Ascending aorta (tissue), 2 donors: ENCODE measurements at regions not wholly inside any gene's neighbourhood (a gene's known extent, or its start where the extent isn't known, plus 50 kb on each side); places are given as distances from the start of the nearest gene placed in this dataset.

Experiments
- DNase-seq, 2 donors: peaks; one replicate each; pipeline ENCODE4 v3.0.0-alpha.2; 2019; ENCODE audit warnings: low spot score in 2 of 2
- H3K27ac ChIP-seq, 2 donors: fragments of 200-600 bp; sonication (generic); one replicate each; pipeline ENCODE4 v1.5.1; 2016 to 2017; ENCODE audit warnings: mild to moderate bottlenecking in 1 of 2
- H3K27me3 ChIP-seq: fragments of 200-600 bp; sonication (generic); one replicate; pipeline ENCODE4 v1.5.1; 2017
- H3K36me3 ChIP-seq, 2 donors: fragments of 200-600 bp; sonication (generic); one replicate each; pipeline ENCODE4 v1.5.1; 2016
- H3K4me1 ChIP-seq, 2 donors: fragments of 200-600 bp; sonication (generic); one replicate each; pipeline ENCODE4 v1.5.1; 2016 to 2017; ENCODE audit warnings: mild to moderate bottlenecking in 1 of 2
- H3K4me3 ChIP-seq, 2 donors: fragments of 200-600 bp; sonication (generic); one replicate each; pipeline ENCODE4 v1.5.1; 2016 to 2017; ENCODE audit warnings: mild to moderate bottlenecking in 1 of 2
- H3K9me3 ChIP-seq, 2 donors: fragments of 200-600 bp; sonication (generic); one replicate each; pipeline ENCODE4 v1.5.1; 2016
- intact Hi-C: fragments of 100-400 bp; cut with DNase I; formaldehyde crosslinking; loops from one replicate; pipeline ENCODE4 v1.15.1; 2023
- TF ChIP-seq, protein P1 (sequence below), 3 experiments: fragments of 200-600 bp in 2 of 3; fragments of 450-650 bp in 1 of 3; sonication (generic) in 2 of 3; IDR thresholded peaks; one replicate each; pipeline ENCODE4 v1.5.1; 2016 to 2019; ENCODE audit warnings: antibody characterized with exemption in 3 of 3, mild to moderate bottlenecking in 1 of 3, moderate library complexity in 1 of 3

DNA sequence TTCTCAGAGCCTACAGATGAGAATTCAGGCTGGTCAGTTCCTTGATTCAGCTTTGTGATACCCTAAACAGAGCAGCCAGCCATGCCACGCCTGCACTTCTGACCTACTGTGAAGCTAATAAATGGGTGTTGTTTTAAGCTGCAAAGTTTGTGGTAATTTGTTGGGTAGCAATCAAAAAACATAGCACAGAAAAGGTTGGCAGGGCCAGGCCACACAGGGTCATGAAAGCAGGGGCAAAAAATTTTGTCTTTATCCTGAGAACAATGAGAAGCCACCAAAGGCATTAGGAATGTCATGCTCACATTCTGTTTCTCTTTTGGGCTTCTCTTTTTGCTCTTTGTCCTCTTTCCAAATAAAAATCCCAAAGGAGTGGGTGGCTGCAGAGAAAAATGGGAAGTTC lies 385.9 kb downstream of the TXNL1 start:
- DNase-seq, result no peak
- Histone ChIP-seq H3K4me1 (no peaks in the 10 kb centered on the region), H3K36me3 (no peaks in the 10 kb centered on the region), H3K27me3 (no peaks in the 10 kb centered on the region), H3K4me3 (no peak overlapping the region), H3K27ac (no peak overlapping the region), H3K9me3 (no peaks in the 10 kb centered on the region)
- TF ChIP-seq, protein P1, sequence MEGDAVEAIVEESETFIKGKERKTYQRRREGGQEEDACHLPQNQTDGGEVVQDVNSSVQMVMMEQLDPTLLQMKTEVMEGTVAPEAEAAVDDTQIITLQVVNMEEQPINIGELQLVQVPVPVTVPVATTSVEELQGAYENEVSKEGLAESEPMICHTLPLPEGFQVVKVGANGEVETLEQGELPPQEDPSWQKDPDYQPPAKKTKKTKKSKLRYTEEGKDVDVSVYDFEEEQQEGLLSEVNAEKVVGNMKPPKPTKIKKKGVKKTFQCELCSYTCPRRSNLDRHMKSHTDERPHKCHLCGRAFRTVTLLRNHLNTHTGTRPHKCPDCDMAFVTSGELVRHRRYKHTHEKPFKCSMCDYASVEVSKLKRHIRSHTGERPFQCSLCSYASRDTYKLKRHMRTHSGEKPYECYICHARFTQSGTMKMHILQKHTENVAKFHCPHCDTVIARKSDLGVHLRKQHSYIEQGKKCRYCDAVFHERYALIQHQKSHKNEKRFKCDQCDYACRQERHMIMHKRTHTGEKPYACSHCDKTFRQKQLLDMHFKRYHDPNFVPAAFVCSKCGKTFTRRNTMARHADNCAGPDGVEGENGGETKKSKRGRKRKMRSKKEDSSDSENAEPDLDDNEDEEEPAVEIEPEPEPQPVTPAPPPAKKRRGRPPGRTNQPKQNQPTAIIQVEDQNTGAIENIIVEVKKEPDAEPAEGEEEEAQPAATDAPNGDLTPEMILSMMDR (IDR thresholded peaks at IDR 0.05), result no peak
- intact Hi-C loops, result no loop called here

DNA sequence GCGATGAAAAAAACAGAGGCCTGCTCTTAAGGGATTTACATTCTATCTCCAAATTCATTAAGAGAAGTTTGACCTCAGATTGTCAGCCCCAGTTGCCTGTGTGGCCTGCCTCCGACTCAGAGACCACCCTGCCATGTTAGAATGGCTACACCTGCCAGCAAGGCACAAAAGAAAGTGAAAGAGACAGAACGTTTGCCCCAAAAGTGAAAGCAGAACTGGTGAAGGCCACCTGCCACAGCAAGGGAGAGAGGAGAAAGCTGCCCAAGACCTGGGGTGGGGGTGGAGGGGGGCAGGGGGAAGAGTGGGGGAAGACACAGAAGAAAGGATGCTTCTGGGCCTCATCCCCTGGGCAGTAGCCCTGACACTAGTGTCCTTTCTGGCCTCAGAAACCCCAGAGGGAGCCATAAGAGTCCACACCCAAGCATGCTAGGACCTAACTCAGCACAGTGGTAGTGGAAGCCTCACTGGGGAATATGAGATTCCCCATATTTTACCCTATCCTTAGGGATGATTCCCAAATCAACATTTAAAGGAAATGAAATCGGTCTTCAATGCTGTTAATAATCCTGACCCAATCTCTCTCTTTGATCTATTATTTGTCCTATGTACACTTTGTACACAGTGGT lies 389.7 kb downstream of the TXNL1 start:
- TF ChIP-seq, protein P1 (IDR thresholded peaks at IDR 0.05), result no peak
- intact Hi-C loops, result no loop called here
- no peaks in the 10 kb centered on the region for H3K9me3 ChIP-seq
- H3K27me3 ChIP-seq, result no peaks in the 10 kb centered on the region
- H3K36me3 ChIP-seq, result no peaks in the 10 kb centered on the region
- DNase-seq, result no peak
- H3K4me1 ChIP-seq, result peaks cover 0 to 8% of the 10 kb centered on the region in 2 donors
- no peak overlapping the region for H3K27ac ChIP-seq
- no peak overlapping the region for H3K4me3 ChIP-seq

DNA sequence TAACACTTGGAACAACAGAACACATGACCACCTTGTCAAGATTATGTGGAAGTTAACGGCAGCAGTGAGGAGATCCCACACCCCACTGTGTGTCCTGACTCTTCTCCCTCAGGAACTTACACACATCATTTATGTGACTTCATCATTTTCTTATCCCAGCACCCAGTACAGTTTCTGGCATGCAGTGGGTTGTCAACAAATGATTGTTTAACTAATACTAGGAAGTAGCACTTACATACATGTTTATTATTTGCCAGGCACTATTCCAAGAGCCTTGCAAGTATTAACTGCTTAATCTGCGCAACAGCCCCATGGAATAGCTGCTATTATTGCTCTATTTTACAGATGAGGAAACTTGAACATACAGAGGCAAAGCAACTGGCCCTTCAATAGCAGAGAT lies 391.5 kb downstream of the TXNL1 start:
- intact Hi-C loops, result no loop called here
- DNase-seq, result no peak

DNA sequence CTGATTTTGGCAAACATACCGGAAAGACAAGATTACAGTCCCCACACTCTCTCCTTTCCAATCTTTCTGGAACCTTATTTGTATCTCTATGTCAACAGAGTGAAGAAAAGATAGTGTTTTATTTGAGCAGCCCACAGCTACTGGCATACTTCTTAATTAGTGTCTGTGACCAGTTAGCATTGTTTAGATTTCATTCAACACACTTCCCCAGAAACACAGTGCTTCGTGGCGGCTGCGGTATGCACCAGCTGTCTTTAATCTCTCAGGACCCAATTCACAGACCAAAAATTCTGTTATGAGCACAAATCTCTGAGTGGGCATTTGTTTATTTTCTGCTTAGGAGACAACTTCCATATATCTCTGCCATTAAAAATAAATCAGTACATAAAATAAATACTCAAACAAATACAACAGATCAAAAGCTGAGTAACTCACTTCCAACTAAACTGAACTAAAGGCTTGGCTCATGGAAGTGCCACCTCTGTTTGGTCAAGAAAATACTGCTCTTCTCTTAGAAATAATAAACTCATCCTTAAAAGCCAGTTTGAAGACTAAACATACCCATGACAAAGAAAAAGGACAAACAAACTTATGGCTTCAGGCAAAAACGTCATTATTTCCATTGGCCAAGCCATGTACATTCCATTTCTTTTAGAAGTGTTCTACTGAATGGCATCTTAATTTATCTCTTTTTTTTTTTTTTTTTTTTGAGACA lies 392.4 kb downstream of the TXNL1 start:
- no peaks in the 10 kb centered on the region for H3K9me3 ChIP-seq
- H3K27ac ChIP-seq, result no peak overlapping the region
- H3K4me1 ChIP-seq, result peaks cover 0 to 8% of the 10 kb centered on the region in 2 donors
- TF ChIP-seq, protein P1 (IDR thresholded peaks at IDR 0.05), result no peak
- intact Hi-C loops, result no loop called here
- H3K27me3 ChIP-seq, result no peaks in the 10 kb centered on the region
- no peaks in the 10 kb centered on the region for H3K36me3 ChIP-seq
- no peak for DNase-seq
- no peak overlapping the region for H3K4me3 ChIP-seq

More for the DNA sequence above, 391.5 kb downstream of the TXNL1 start:
- no peaks in the 10 kb centered on the region for H3K36me3 ChIP-seq
- peaks cover 0 to 8% of the 10 kb centered on the region in 2 donors for H3K4me1 ChIP-seq
- TF ChIP-seq, protein P1 (IDR thresholded peaks at IDR 0.05), result no peak
- H3K27ac ChIP-seq, result no peak overlapping the region
- H3K27me3 ChIP-seq, result no peaks in the 10 kb centered on the region
- no peak overlapping the region for H3K4me3 ChIP-seq
- no peaks in the 10 kb centered on the region for H3K9me3 ChIP-seq

DNA sequence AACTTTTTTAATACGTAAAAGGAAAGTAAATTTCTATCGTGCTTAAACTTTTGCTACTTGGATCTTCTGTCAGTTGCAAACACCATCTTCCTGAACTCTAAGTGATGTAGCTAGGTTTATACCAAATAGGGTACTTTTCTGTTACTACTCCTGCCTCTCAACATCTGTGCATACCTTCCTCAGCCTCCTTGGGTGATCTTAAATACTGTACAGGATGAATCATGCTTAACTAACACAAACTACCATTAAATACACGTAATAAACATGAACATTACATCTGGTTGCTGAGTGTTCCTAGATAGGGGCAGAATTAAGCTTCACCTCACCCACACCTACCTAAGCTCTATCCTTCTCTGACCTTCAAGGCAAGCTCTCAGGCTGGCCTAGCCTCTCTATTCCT lies 398.0 kb downstream of the TXNL1 start:
- Histone ChIP-seq H3K9me3 (no peaks in the 10 kb centered on the region), H3K27me3 (no peaks in the 10 kb centered on the region), H3K4me1 (no peaks in the 10 kb centered on the region), H3K36me3 (no peaks in the 10 kb centered on the region), H3K4me3 (no peak overlapping the region), H3K27ac (no peak overlapping the region)
- DNase-seq, result no peak
- TF ChIP-seq, protein P1 (IDR thresholded peaks at IDR 0.05), result no peak
- intact Hi-C loops, result no loop called here
